GM12878 (cell line): ENCODE measurements at regions not wholly inside any gene's neighbourhood (a gene's known extent, or its start where the extent isn't known, plus 50 kb on each side); places are given as distances from the start of the nearest gene placed in this dataset.

Experiments
- ATAC-seq: fragments of 200-7000 bp; cut with Tn5 transposase; 3 replicates; pipeline ENCODE4 v1.9.1; 2020; ENCODE audit warnings: mild to moderate bottlenecking, moderate library complexity
- BruUV-seq: library from RNA; stranded (reverse); fragments of 400-500 nt; replicated peaks from 2 replicates; lab custom pipeline; 2021; lab: Mats Ljungman, UMichigan
- CTCF ChIA-PET: fragments of 300-600 bp; sonication (Branson Sonifier 250); formaldehyde crosslinking; extraction: SDS; loops from one replicate; lab custom pipeline; 2021; ENCODE audit warnings: inconsistent platforms; lab: Yijun Ruan, JAX
- POLR2A ChIA-PET: fragments of 350-600 bp; formaldehyde crosslinking; extraction: SDS; loops from one replicate; lab custom pipeline; 2021; ENCODE audit warnings: inconsistent platforms; lab: Charles Lee
- RAD21 ChIA-PET: fragments of 300-600 bp; sonication (Branson Sonifier 250); formaldehyde crosslinking; loops from one replicate; lab custom pipeline; 2023; ENCODE audit warnings: antibody characterized with exemption; ENCODE audit not compliant: unreplicated experiment; lab: Charles Lee
- SMC1A ChIA-PET: fragments of 300-600 bp; sonication (Branson Sonifier 250); formaldehyde crosslinking; loops from one replicate; lab custom pipeline; 2023; ENCODE audit not compliant: unreplicated experiment, uncharacterized antibody; lab: Charles Lee
- DNase-seq: peaks from one replicate; pipeline ENCODE4 v3.0.0-alpha.2; 2011; ENCODE audit warnings: low read depth, low spot score
- FAIRE-seq: peaks from 3 replicates; lab custom pipeline; 2011; peaks lifted over from hg19 to GRCh38; lab: Jason Lieb, UNC
- H2AFZ ChIP-seq: 2 replicates; pipeline ENCODE4 v1.6.0; 2011; ENCODE audit warnings: low read depth, low read length, control low read depth; ENCODE audit not compliant: control insufficient read depth
- H3K27ac ChIP-seq: 2 replicates; pipeline ENCODE4 v1.5.1; 2011; ENCODE audit warnings: control low read depth; ENCODE audit not compliant: control insufficient read depth, insufficient read depth
- H3K27me3 ChIP-seq, 2 experiments: replicated peaks in 1 of 2; 2 replicates each; pipeline versions ENCODE4 v1.6.0 to v1.6.1; 2011; ENCODE audit warnings: low read length in 1 of 2; ENCODE audit not compliant: control insufficient read depth in 2 of 2, insufficient read depth in 2 of 2
- H3K36me3 ChIP-seq, 2 experiments: 2 replicates each; pipeline ENCODE4 v1.5.1; 2011; ENCODE audit warnings: low read length in 1 of 2; ENCODE audit not compliant: control insufficient read depth in 2 of 2, insufficient read depth in 2 of 2
- H3K4me1 ChIP-seq: 2 replicates; pipeline ENCODE4 v1.6.1; 2011; ENCODE audit warnings: mild to moderate bottlenecking, low read length, moderate library complexity, mixed read lengths; ENCODE audit not compliant: control insufficient read depth, insufficient read depth
- H3K4me2 ChIP-seq: 2 replicates; pipeline ENCODE4 v1.6.0; 2011; ENCODE audit warnings: control low read depth; ENCODE audit not compliant: control insufficient read depth, insufficient read depth
- H3K4me3 ChIP-seq: fragments of 200-600 bp; sonication (generic); 2 replicates; pipeline ENCODE4 v1.5.1; 2016
- H3K79me2 ChIP-seq: 2 replicates; pipeline ENCODE4 v1.6.0; 2011; ENCODE audit warnings: low read length; ENCODE audit not compliant: control insufficient read depth, insufficient read depth
- H3K9ac ChIP-seq: 2 replicates; pipeline ENCODE4 v1.8.0; 2011; ENCODE audit warnings: low read length, control low read depth, mixed read lengths; ENCODE audit not compliant: control insufficient read depth, insufficient read depth
- H3K9me3 ChIP-seq: replicated peaks from 3 replicates; pipeline ENCODE4 v1.5.1; 2011; ENCODE audit warnings: mild to moderate bottlenecking, low read length; ENCODE audit not compliant: control insufficient read depth, insufficient read depth
- H4K20me1 ChIP-seq: 2 replicates; pipeline ENCODE4 v1.6.0; 2011; ENCODE audit not compliant: control insufficient read depth, insufficient read depth
- ASH2L ChIP-seq: fragments of 300-600, 200-600 bp; sonication (generic); IDR thresholded peaks from 2 replicates; pipeline ENCODE4 v1.6.1; 2017; ENCODE audit warnings: low read depth, mild to moderate bottlenecking, borderline replicate concordance
- ATF3 ChIP-seq: IDR thresholded peaks from 2 replicates; pipeline ENCODE4 v1.6.1; 2011; ENCODE audit warnings: low read depth, mild to moderate bottlenecking, low read length, moderate library complexity, borderline replicate concordance; ENCODE audit errors: extremely low read depth
- E2F8 ChIP-seq: fragments of 450-650 bp; IDR thresholded peaks from 2 replicates; pipeline ENCODE4 v1.6.1; 2018; ENCODE audit warnings: mild to moderate bottlenecking, low read depth, moderate library complexity; ENCODE audit not compliant: partially characterized antibody
- FOS ChIP-seq: IDR thresholded peaks from 3 replicates; pipeline ENCODE4 v1.6.1; 2011; ENCODE audit warnings: borderline replicate concordance; ENCODE audit not compliant: insufficient read length; ENCODE audit errors: extremely low read depth
- MXI1 ChIP-seq: fragments of 150-350 bp; IDR thresholded peaks from 2 replicates; pipeline ENCODE4 v1.6.1; 2011; ENCODE audit warnings: low read depth, mild to moderate bottlenecking, inconsistent platforms, low read length, improper control_type of control experiment
- RELA ChIP-seq: fragments of 450-650 bp; IDR thresholded peaks from 2 replicates; pipeline ENCODE4 v1.8.0; 2014; ENCODE audit warnings: borderline replicate concordance; ENCODE audit not compliant: partially characterized antibody
- RELB ChIP-seq: fragments of 450-650 bp; IDR thresholded peaks from 2 replicates; pipeline ENCODE4 v1.6.1; 2017; ENCODE audit warnings: low read depth, mild to moderate bottlenecking, moderate library complexity
- SMAD1 ChIP-seq: fragments of 450-650 bp; IDR thresholded peaks from 2 replicates; pipeline ENCODE4 v1.6.1; 2018; ENCODE audit warnings: mild to moderate bottlenecking, low read depth; ENCODE audit not compliant: partially characterized antibody
- ZBTB11 ChIP-seq: fragments of 450-650 bp; formaldehyde crosslinking; IDR thresholded peaks from 2 replicates; pipeline ENCODE4 v1.5.0; 2022; ENCODE audit warnings: mild to moderate bottlenecking, missing genetic modification characterization
- ZNF622 ChIP-seq: fragments of 450-650 bp; IDR thresholded peaks from 2 replicates; pipeline ENCODE4 v1.6.1; 2017; ENCODE audit warnings: mild to moderate bottlenecking, inconsistent platforms
- WGBS: methylation state at CpG from one replicate; pipeline ENCODE4 v1.1.6; 2016; ENCODE audit warnings: low lambda C conversion rate; ENCODE audit not compliant: insufficient replicate concordance, insufficient coverage; ENCODE audit errors: missing lambda C conversion rate; 5-methylcytosine and 5-hydroxymethylcytosine counted together
- in situ Hi-C: fragments of 300-500 bp; cut with MboI; formaldehyde crosslinking; loops from 9 replicates; pipeline ENCODE4 v1.14.3; 2018; ENCODE audit warnings: mixed read lengths
- intact Hi-C: fragments of 100-400 bp; cut with micrococcal nuclease; formaldehyde crosslinking; loops from one replicate; pipeline ENCODE4 v1.14.2; 2022; ENCODE audit not compliant: unreplicated experiment

- BruUV-seq, result no TSS peak
- Histone ChIP-seq H3K4me3 (no peak overlapping the region), H3K27ac (no peak overlapping the region), H3K4me1 (no peaks in the 10 kb centered on the region), H4K20me1 (no peaks in the 10 kb centered on the region), H3K36me3 (no peaks in the 10 kb centered on the region), H3K79me2 (no peaks in the 10 kb centered on the region), H3K27me3 (peaks cover 0 to 2% of the 10 kb centered on the region in 2 experiments; a peak in 1 of 4 replicates), H2AFZ (no peak overlapping the region), H3K9ac (no peak overlapping the region), H3K4me2 (no peak overlapping the region), H3K9me3 (no peaks in the 10 kb centered on the region)
- DNase-seq (no peak), ATAC-seq (no peak), FAIRE-seq (no peak)
- WGBS, result 21% methylated on average over 5 of the region's 5 CpGs
- intact Hi-C loops, result loop anchor here (5.0 kb wide), 2 partner anchors 269 to 1344 kb away; no protein-coding TSS in a partner anchor
- in situ Hi-C loops, result loop anchor here (25.0 kb wide), 1 partner anchor 944 kb away; no protein-coding TSS in a partner anchor
- ChIA-PET POLR2A (no interaction called here), CTCF (interaction anchor here (0.6 to 2.7 kb wide), 6 partner anchors 9 to 1776 kb away, joined by 3 to 14 read pairs (median 6); no protein-coding TSS in a partner anchor), RAD21 (no interaction called here), SMC1A (interaction anchor here (1.1 kb wide), 1 partner anchor 14 kb away, joined by 3 read pairs; no protein-coding TSS in a partner anchor)
- no peak for TF ChIP-seq ZBTB11
- no peak for TF ChIP-seq RELB
- no peak for TF ChIP-seq RELA
- TF ChIP-seq SMAD1, result no peak
- TF ChIP-seq E2F8, result no peak
- TF ChIP-seq FOS, result no peak
- no peak for TF ChIP-seq MXI1
- TF ChIP-seq ZNF622, result no peak
- TF ChIP-seq ASH2L, result no peak
- TF ChIP-seq ATF3, result no peak
Measured at GRCh38 chr18:25831301-25831701, 259.1 kb downstream of the SS18 start.
